ENCODE measurements at regions not wholly inside any gene's neighbourhood (a gene's known extent, or its start where the extent isn't known, plus 50 kb on each side); places are given as distances from the start of the nearest gene placed in this dataset.

GRCh38 chr1:55988963-55989452 is 590.4 kb downstream of the PLPP3 start:
- TF ChIP-seq REST (IDR thresholded peaks at IDR 0.05; ENCODE audit: low read depth): no peak
- TF ChIP-seq TEAD4 (IDR thresholded peaks at IDR 0.05): no peak
- no peak for TF ChIP-seq NFIC (IDR thresholded peaks at IDR 0.05)
- no peak for TF ChIP-seq ZBTB7A (IDR thresholded peaks at IDR 0.05; ENCODE audit: low read depth)
- no peak for TF ChIP-seq RAD21 (IDR thresholded peaks at IDR 0.05; ENCODE audit: low read depth)
- no peak for TF ChIP-seq EGR1 (IDR thresholded peaks at IDR 0.05)
- no peak for TF ChIP-seq CEBPB (IDR thresholded peaks at IDR 0.05)
- TF ChIP-seq FOXM1 (IDR thresholded peaks at IDR 0.05; ENCODE audit: borderline replicate concordance, low read depth): no peak
- no peak for TF ChIP-seq EP300 (IDR thresholded peaks at IDR 0.05; ENCODE audit: borderline replicate concordance)
- no peak for TF ChIP-seq YY1 (IDR thresholded peaks at IDR 0.05; ENCODE audit: low read depth)
- TF ChIP-seq CREB1 (IDR thresholded peaks at IDR 0.05; ENCODE audit: low read depth): no peak

- TF ChIP-seq YY1 (IDR thresholded peaks at IDR 0.05; ENCODE audit: low read depth) (no peak), EP300 (IDR thresholded peaks at IDR 0.05; ENCODE audit: borderline replicate concordance) (no peak), CEBPB (IDR thresholded peaks at IDR 0.05) (no peak), MAX (IDR thresholded peaks at IDR 0.05) (no peak), EGR1 (IDR thresholded peaks at IDR 0.05) (no peak), RAD21 (IDR thresholded peaks at IDR 0.05; ENCODE audit: low read depth) (no peak), FOXM1 (IDR thresholded peaks at IDR 0.05; ENCODE audit: borderline replicate concordance, low read depth) (no peak), CREB1 (IDR thresholded peaks at IDR 0.05; ENCODE audit: low read depth) (no peak)
These were observed 591.7 kb downstream of the PLPP3 start for GRCh38 chr1:55987491-55988249.

GRCh38 chr1:55986003-55986402 is 593.4 kb downstream of the PLPP3 start:
- TF ChIP-seq NFIC (IDR thresholded peaks at IDR 0.05): no peak
- no peak for TF ChIP-seq EP300 (IDR thresholded peaks at IDR 0.05; ENCODE audit: borderline replicate concordance)
- TF ChIP-seq YY1 (IDR thresholded peaks at IDR 0.05; ENCODE audit: low read depth): no peak
- no peak for TF ChIP-seq CREB1 (IDR thresholded peaks at IDR 0.05; ENCODE audit: low read depth)
- no peak for TF ChIP-seq CEBPB (IDR thresholded peaks at IDR 0.05)
- no peak for TF ChIP-seq FOXM1 (IDR thresholded peaks at IDR 0.05; ENCODE audit: borderline replicate concordance, low read depth)
- no peak for TF ChIP-seq USF1 (IDR thresholded peaks at IDR 0.05)
- no peak for TF ChIP-seq TCF12 (IDR thresholded peaks at IDR 0.05; ENCODE audit: low read depth)
- no peak for TF ChIP-seq TAF1 (IDR thresholded peaks at IDR 0.05; ENCODE audit: low read depth)
- no peak for TF ChIP-seq REST (IDR thresholded peaks at IDR 0.05; ENCODE audit: low read depth)
- TF ChIP-seq RAD21 (IDR thresholded peaks at IDR 0.05; ENCODE audit: low read depth): no peak
- TF ChIP-seq MAX (IDR thresholded peaks at IDR 0.05): no peak
- no peak for TF ChIP-seq ZBTB7A (IDR thresholded peaks at IDR 0.05; ENCODE audit: low read depth)
- no peak for TF ChIP-seq EGR1 (IDR thresholded peaks at IDR 0.05)
- TF ChIP-seq TEAD4 (IDR thresholded peaks at IDR 0.05): no peak

GRCh38 chr1:55981010-55981650 is 598.2 kb downstream of the PLPP3 start:
- TF ChIP-seq CEBPB (IDR thresholded peaks at IDR 0.05): no peak
- no peak for TF ChIP-seq ZBTB7A (IDR thresholded peaks at IDR 0.05; ENCODE audit: low read depth)
- no peak for TF ChIP-seq TEAD4 (IDR thresholded peaks at IDR 0.05)
- TF ChIP-seq MAX (IDR thresholded peaks at IDR 0.05): no peak
- no peak for TF ChIP-seq YY1 (IDR thresholded peaks at IDR 0.05; ENCODE audit: low read depth)
- TF ChIP-seq USF1 (IDR thresholded peaks at IDR 0.05): no peak
- no peak for TF ChIP-seq TCF12 (IDR thresholded peaks at IDR 0.05; ENCODE audit: low read depth)
- no peak for TF ChIP-seq NFIC (IDR thresholded peaks at IDR 0.05)
- TF ChIP-seq CREB1 (IDR thresholded peaks at IDR 0.05; ENCODE audit: low read depth): no peak
- no peak for TF ChIP-seq FOXM1 (IDR thresholded peaks at IDR 0.05; ENCODE audit: borderline replicate concordance, low read depth)
- no peak for TF ChIP-seq TAF1 (IDR thresholded peaks at IDR 0.05; ENCODE audit: low read depth)

GRCh38 chr1:55980582-55980981 is 598.8 kb downstream of the PLPP3 start:
- no peak for TF ChIP-seq TAF1 (IDR thresholded peaks at IDR 0.05; ENCODE audit: low read depth)
- no peak for TF ChIP-seq ZBTB7A (IDR thresholded peaks at IDR 0.05; ENCODE audit: low read depth)
- no peak for TF ChIP-seq MAX (IDR thresholded peaks at IDR 0.05)
- TF ChIP-seq REST (IDR thresholded peaks at IDR 0.05; ENCODE audit: low read depth): no peak
- no peak for TF ChIP-seq TCF12 (IDR thresholded peaks at IDR 0.05; ENCODE audit: low read depth)
- no peak for TF ChIP-seq YY1 (IDR thresholded peaks at IDR 0.05; ENCODE audit: low read depth)
- TF ChIP-seq USF1 (IDR thresholded peaks at IDR 0.05): no peak
- TF ChIP-seq EP300 (IDR thresholded peaks at IDR 0.05; ENCODE audit: borderline replicate concordance): no peak
- TF ChIP-seq CREB1 (IDR thresholded peaks at IDR 0.05; ENCODE audit: low read depth): no peak
- no peak for TF ChIP-seq CEBPB (IDR thresholded peaks at IDR 0.05)
- TF ChIP-seq NFIC (IDR thresholded peaks at IDR 0.05): no peak
- no peak for TF ChIP-seq FOXM1 (IDR thresholded peaks at IDR 0.05; ENCODE audit: borderline replicate concordance, low read depth)
